HG03457 (cell line): ENCODE measurements at regions not wholly inside any gene's neighbourhood (a gene's known extent, or its start where the extent isn't known, plus 50 kb on each side); places are given as distances from the start of the nearest gene placed in this dataset.

ENCODE experiments used
- ATAC-seq: cut with Tn5 transposase; IDR thresholded peaks from one replicate; pipeline ENCODE4 v1.9.1; 2021; ENCODE audit warnings: moderate number of reproducible peaks; ENCODE audit not compliant: unreplicated experiment

DNA sequence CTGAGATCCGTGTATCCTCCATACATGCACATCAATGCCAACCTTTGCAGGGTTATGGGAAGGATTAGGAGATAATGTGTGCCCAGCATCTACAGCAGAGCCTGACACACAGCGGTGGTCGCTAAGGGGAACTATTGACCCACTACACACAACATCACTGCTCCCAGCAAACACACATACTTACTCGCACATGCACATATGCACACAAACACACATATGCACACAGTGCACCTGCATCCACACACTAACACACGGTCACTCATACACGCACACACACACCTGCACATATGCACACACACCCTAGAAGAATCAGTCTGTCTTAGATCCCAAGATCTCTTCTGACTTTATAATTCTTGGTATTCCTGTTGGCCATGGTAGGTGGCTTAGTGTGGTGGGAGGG is 118.3 kb downstream of the GYPC start:
- no peak for ATAC-seq

DNA sequence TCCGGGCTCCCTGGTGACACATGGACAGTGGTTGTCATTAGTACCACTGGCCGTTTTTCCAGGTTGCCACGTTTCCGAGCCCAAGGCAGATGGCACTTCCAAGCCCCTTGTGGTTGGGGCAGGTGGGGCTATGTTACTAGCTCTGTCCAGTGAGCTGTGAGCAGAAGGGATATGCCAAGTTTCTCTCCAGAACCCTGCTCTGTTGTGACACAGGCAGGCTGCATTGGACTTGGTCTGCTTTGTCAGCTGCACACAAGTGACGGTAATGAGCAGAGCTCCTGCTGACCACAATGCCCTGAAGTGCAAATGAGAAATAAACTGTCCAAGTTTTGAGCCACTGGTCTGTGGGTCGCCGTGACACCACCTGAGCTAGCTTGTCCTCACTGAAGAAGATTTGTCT is 118.8 kb downstream of the GYPC start:
- no peak for ATAC-seq

DNA sequence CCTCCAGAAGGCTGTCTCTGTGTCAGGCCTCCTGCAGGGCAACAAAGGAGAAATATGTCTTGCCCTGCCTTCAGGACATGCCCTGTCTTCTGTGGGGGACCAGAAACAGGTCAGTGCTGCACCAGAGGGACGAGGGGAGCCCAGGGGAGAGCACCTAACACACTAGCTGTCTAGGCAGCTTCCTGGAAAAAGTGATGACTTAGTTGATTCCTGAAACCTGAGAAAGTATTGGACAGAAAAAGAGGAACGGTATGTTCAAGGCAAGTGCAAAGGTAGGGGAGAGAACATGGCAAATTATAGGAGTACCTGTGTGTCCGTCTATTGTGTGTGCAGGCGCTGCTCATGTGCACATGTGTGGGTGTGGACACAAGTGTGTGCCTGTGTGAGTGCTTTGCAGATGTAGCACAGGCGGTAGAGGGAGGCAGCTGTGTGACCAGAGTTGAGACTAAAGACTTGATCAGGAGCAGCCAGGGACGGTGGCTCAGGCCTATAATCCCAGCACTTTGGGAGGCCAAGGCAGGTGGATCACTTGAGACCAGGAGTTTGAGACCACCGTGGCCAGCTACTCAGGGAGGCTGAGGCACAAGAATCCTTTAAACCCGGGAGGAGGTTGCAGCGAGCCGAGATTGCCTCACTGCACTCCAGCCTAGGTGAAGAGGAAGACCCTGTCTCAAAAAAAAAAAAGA is 119.5 kb downstream of the GYPC start:
- ATAC-seq, result no peak

DNA sequence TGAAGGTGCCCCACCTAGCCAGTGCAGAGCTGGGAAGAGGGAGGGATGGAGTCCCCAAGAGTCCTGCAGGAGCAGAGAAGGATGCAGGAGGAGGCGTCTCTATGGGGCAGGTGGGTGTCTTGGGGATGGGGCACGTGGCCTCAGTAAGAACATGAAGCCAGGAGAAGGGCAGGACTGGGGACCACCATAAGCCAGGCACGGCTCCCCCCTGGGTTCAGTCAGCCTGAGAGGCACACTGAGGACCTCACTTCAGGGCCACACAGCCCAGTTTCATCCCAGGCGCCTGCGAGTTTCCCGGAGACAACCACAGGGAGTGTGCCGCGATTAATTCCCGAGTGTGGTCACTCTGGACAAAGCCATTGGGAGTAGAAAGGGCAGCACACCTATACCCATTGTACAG is 120.3 kb downstream of the GYPC start:
- no peak for ATAC-seq

DNA sequence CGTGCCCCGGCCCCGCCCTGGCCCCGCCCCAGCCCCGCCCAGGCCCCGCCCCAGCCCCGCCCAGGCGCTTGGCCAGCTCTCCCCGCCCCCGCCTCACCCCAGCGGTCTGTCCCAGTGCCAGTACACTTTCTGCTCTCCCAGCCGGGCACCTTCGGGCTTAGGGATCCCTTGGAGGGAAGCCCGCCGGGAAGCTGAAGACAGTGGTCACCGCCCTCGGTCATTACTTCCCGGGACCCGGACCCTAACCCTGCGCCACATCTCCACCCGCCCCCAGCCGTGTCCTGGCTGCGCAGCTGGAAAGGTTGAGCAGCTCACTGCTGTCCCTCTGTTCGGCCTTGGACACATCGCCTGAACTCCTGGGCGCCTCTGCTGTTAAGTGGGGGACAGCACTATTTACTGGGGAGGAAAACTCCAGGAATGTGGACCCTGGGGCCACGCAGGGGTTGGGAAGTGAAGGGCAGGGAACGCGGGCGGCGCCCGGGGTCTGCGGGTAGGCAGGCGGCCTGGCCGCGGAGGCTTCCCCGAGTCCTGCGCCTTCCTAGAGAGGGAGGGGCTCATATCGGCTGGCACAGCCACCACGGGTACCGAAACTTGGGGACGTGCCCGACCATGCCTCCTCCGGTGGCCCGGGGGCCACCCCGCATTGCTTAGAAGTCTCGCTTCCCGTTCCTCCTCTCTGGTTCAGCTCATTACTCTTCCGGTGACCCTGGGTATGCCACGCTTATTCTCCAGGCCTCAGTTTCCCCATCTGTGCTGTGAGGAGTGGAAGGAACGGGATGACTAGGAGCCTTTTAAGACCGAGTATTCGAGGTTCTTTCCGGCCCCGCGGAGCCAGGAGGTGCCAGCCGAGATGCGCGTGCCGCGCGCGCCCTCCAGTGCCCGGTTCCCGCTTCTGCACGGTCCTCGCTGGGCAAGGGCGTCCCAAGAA is 121.0 kb downstream of the GYPC start:
- peak; percentile 74 for ATAC-seq

DNA sequence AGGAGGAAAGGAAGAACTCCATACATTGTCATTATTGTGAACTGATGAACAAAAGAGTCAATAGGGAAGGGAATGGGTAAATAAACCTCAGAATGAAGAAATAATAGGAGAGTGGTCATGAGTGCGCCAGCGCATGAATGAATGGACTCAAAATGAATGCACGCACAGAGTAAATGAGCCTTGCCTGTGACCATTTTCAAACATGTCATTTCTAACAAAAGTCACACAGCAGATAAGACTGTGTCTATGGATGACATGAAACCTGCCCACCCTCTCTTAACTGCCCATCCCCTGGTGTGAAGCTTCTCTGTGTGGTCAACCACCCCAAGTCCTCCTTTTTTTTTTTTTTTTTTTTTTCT is 121.1 kb upstream of the TEX51 start:
- no peak for ATAC-seq

DNA sequence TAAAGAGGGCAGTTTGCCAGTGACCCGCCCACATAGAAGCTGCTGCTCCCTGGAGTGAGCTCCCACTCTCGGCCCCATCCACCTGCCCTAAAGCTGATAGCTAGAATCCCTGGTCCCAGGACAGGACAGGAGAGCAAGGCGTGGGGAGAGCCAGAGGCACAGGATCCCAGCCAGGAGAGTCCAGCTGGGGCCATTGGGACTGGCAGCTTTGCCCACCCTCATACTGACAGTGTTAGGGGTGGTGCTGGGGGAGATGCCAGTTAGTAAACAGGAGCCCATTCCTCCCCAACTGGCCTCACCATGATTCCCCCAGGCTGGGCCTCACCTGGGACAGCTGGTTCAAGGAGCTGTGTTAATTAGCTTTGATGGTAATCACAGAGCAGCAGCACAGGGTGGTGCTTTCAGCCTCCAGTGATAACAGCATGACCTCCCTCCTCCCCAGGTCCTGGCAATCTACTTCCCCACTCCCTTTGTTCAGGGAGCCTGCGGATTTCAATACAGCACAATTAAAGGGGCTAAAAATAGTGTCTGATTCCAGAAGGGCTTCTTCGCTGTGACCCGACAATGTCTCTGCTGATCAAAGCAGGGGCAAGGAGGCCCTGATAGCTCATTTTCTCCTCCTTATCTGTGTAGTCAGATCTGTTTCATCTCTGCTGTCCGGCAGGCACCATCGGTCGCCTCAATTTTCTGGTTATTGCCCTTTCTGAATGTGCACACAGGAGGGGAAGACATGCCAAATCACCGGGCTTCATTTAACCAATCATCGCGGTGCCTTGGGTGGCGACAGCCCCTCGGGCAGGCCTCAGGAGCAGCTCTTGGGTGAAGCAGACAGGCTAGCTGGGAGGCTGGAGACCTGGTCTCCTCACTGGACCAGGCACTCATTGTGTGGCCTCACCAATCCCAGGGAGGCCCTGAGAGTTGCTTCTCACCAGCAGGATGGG is 119.9 kb upstream of the TEX51 start:
- ATAC-seq, result no peak

DNA sequence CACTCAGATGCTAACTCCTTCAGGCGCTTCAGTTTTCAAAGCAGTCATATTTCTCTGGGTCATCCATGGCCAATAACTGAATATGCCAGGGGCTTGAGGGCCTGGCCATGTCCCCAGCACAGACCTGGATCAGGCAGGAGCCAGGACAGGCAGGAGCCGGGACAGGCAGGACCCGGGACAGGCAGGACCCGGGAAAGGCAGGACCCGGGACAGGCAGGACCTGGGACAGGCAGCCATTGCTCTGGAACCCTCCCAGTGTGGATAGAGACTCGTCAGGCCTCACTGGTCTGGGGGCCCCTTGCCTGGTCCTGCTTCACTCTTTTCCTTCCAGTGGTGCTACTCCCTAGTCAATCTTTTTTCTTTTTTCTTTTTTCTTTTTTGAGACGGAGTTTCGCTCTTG is 117.5 kb upstream of the TEX51 start:
- no peak for ATAC-seq

DNA sequence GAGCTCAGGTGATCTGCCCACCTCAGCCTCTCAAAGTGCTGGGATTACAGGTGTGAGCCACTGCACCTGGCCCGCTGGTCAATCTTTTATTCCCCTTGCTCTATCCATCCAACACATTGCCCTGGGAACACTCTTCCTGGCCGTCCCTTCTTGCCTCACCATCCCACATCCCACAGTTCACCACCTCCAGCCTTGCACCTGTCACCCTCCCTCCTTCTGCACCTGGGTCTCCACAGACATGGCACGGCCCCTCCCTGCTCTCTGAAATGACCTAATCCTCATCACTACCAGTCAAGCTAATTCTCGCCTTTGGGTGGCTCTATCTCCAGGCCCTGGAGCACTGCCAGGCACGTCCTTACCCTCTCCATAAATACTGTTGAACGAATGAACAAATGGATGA is 116.9 kb upstream of the TEX51 start:
- no peak for ATAC-seq

DNA sequence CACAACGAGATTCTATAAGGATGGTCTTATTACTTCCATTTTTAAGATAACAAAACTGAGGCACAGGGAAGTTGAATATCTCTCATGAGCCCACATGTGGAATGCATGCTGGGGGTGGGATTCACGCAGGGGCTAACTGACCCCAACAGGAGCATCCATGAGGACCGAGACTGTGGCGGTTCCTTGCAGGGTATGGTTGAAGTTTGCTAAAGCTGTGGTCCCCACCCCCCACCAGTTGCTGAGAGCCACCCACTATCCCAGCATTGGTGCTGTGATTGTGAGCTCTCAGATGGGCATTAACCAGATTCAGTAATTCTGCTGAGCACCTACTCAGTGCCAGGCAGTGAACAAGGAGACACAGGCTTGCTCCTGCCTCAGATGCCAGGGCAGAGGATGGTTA is 116.0 kb upstream of the TEX51 start:
- no peak for ATAC-seq

DNA sequence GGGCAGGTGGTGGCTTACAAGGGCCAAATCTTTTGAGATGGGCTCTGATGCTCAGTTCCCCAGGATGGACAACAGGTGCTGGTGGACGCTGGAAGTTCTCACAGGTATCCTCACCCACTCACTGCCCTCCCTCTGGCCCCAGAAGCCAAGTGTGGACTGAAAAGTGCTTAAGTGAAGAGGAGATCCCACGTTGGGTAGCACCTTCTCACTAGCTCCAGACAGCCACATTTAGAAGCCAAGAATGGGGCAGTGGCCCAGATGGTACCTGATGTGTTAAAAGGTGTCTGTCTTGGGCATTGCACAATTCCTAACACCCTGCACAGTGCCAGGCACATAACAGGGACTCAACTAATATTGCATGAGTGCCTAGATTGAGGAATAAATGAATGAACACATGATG is 115.3 kb upstream of the TEX51 start:
- no peak for ATAC-seq

DNA sequence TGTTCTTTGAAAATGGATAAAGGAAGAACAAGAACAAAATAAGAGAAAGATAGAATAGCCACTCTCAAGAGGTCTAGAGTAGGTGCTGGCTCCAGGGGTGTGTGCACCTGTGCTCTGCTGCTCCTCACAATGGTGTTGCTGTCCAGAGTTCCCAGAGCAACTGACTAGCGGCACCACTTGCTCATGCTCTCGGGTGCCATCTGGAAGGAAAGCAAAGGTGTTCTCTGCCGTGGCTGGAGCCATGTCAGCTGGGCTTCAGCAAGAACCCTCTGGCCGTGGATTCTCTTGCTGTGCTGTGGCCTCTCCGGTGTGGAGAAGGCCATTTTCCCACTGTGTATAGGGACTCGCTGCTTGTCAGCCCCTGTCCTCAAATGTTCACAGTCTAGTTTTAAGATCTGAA is 114.6 kb upstream of the TEX51 start:
- no peak for ATAC-seq

DNA sequence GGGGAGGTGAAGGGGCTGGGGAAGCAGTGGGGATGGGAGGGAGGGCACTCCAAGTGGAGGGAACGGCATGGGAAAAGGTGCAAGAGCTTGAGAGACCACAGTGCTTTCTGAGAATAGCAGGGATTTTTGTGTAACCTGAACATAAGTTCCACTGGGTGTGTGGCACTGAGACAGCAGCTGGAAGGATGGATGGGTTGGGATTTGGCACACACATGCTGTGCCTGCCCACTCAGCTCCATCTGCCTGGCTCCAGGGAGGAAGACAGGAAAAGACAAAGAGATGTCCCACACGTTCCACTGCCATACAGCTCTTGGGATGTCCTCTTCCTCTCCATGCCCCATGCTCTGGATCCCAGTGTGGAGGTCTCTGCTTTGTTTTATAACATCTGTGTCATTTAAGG is 114.1 kb upstream of the TEX51 start:
- no peak for ATAC-seq

DNA sequence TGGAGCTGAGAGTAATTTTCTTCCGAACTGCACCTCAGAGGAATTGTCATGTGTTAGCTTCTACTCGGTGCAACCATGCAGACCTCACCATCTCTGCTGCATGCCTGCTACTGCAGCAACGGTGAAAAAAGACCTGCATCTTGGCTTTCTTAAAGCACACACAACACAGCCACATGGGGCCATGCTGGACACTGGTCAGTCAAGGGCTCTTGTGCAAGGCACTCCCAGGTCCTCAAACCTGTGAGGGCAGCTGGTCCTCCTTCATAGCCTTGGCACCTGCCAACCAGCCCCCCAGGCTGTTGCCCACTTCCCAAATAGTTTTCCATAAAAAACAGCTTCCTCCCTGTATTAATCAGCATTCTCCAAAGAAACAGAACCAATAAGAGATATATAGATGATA is 113.5 kb upstream of the TEX51 start:
- ATAC-seq, result no peak

DNA sequence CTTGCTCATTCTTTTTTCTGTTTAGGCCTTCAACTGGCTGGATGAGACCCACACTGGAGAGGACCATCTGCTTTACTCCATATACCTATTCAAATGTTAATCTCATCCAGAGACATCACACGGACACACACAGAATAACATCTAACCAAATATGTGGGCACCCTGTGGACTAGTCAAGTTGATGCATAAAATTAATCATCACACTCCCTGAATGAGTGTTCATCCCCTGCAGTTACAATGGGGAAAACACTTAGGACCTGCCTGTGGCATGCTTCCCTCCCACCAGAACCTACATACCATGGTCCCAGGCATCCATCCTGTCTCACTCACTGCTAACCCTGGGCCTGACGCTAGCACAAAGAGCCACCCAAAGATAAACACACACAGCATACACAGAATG is 112.8 kb upstream of the TEX51 start:
- no peak for ATAC-seq

DNA sequence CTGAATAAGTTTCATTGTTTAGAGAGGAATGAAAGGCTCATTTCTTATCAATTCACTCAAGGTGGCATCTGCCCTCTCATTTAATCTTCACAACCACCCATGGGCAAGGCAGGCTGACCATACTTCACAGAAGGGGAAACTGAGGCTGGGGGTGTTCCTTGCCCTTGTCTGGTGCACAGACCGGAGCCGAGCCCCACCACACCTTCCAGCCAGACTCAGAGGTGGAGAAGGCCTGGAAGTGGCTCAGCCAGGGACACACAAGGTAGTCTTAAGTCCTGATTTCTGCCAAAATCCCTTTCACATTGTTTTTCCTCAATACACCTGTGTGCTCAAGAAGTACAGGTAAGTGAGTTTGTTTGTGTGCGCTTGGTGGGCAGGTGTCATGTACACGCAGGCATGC is 111.9 kb upstream of the TEX51 start:
- no peak for ATAC-seq

DNA sequence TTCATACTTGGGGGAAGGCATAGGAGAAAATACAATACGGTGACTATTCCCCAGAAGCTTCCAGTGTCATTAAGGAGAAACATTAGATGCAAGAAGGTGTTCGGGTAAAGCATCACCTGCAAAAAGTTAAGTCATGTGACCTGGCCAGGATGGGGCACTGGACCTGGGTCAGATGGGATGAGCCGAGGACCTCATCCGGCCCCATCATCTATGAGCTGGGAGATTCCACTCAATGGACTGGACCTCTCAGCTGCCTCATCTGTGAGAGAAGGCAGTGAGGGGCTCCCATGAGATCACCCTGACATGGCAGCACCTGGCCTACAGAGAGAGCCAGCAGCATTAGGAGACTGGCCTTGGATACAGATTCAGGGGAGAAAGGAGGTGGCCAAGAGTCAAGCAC is 111.4 kb upstream of the TEX51 start:
- no peak for ATAC-seq

DNA sequence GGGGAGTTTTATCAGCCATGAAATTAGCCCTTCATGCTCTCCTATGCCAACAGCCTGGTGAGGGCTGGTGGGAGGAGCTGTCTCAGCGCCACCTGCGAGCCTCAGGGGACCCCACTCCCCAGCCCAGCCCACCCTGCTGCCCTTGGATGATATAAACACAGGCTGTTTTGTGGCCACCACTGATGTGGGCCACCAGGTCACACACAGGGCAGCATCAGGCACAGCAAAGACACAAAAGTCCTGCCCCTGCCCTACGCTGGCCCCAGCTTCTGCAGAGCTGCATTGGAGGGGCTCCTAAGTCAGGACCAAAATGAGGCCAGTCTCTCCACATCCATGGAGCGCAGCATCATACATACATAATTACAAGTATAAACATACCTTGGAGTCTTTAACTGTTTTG is 110.6 kb upstream of the TEX51 start:
- no peak for ATAC-seq

DNA sequence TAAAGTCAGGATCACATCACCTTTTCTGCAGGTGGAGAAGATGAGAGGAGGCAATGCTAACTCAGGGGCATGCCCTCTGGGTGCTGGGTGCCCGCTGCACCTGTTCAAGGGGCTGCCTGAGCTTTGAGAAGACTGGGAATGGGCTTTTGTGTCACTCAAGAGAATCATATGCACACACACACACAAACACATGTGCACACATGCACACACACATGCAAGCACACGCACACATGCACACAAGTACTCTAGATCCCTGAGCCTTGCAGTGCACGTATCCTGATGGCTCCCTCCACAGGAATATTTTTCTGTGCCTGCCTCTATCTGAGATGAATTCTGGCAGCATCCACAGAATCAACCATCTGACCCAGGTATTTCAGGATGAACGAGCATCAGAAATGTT is 110.0 kb upstream of the TEX51 start:
- ATAC-seq, result no peak

DNA sequence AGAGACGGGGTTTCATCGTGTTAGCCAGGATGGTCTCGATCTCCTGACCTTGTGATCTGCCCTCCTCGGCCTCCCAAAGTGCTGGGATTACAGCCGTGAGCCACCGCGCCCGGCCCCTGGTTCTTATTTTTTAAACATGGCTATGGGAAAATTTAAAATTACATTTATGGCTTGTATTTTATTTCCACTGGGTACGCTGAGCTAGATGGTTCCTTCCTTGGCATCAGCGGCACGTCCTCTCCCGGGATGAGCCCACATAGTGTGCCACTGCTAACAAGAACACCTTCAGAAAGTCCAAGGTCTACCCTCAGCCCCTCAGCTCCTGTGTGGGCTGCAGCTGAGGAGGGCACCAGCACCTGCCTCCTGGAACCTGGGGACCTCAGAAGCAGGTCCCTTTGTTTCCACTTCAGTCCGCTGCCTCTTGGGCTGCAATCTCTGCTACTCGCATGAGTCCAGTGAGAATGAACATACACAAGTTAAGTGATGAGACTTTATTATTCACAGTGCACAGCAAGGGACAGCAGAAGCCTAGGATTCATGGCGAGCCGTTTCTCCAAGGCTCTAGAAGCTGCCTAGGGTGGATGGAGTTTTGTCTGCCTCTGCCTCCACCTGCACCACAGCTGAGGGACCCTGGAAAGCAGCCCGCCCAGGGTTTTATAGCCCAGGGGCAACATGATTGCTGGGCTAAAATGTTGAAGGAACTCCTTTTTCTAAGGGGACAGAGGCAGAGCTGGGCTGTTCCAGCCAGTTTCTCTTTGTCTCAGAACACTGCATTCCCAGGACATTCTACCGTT is 107.5 kb upstream of the TEX51 start:
- ATAC-seq, result no peak

DNA sequence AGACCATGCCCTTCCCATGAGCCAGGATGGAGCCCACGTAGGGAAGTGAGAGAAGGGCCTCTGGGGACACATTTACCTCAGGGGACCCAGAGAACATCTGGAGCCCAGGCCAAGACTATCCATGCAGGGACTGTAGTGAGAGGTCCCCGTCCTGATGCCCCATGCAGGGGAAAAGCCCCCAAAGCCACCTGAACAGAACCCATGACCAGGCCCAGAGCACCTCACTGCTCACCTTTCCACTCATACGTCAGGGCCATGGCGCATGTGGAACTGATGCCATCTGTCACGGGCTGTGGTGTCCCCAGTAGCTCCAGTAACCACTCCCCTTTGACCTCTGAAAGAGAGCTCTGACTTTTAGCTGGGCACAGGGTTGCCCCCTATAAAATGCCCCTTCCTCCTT is 106.5 kb upstream of the TEX51 start:
- ATAC-seq, result no peak
